HepG2 (cell line): ENCODE measurements at regions not wholly inside any gene's neighbourhood (a gene's known extent, or its start where the extent isn't known, plus 50 kb on each side); places are given as distances from the start of the nearest gene placed in this dataset.

ENCODE experiments used
- ATAC-seq: fragments of 200-7000 bp; cut with Tn5 transposase; 3 replicates; pipeline ENCODE4 v1.9.1; 2020; ENCODE audit warnings: mild to moderate bottlenecking, moderate library complexity
- BruUV-seq: library from RNA; stranded (reverse); fragments of 400-500 nt; replicated peaks from 2 replicates; lab custom pipeline; 2021; lab: Mats Ljungman, UMichigan
- CTCF ChIA-PET: fragments of 300-600 bp; formaldehyde crosslinking; extraction: SDS; loops from one replicate; lab custom pipeline; 2021; ENCODE audit warnings: low total read pairs, inconsistent platforms, low intra/inter-chr PET ratio; lab: Yijun Ruan, JAX
- POLR2A ChIA-PET: fragments of 350-600 bp; sonication (Branson Sonifier 250); formaldehyde crosslinking; loops from one replicate; lab custom pipeline; 2020; ENCODE audit warnings: antibody characterized with exemption, inconsistent platforms; lab: Yijun Ruan, JAX
- DNase-seq: peaks from one replicate; pipeline ENCODE4 v3.0.0-alpha.2; 2015; ENCODE audit warnings: low spot score
- FAIRE-seq: peaks from 3 replicates; lab custom pipeline; 2011; peaks lifted over from hg19 to GRCh38; lab: Jason Lieb, UNC
- H2AFZ ChIP-seq: one replicate; pipeline ENCODE4 v1.6.1; 2011; ENCODE audit warnings: low read length, inconsistent platforms
- H3K27ac ChIP-seq: fragments of 300-600 bp; 3 replicates; pipeline ENCODE4 v1.8.0; 2011; ENCODE audit warnings: mixed run types, mild to moderate bottlenecking, mixed read lengths, low read length, inconsistent platforms; ENCODE audit not compliant: insufficient read depth; ENCODE audit errors: extremely low read length
- H3K27me3 ChIP-seq, 2 experiments: fragments of 200-600 bp in 1 of 2; 2 replicates in 1 of 2; 3 replicates in 1 of 2; pipeline versions ENCODE4 v1.6.0 to v1.8.0; 2011; ENCODE audit warnings: low read length in 2 of 2, mild to moderate bottlenecking in 2 of 2, moderate library complexity in 2 of 2, inconsistent platforms in 1 of 2; ENCODE audit not compliant: insufficient read depth in 2 of 2, control insufficient read depth in 1 of 2
- H3K36me3 ChIP-seq, 2 experiments: fragments of 200-600 bp in 1 of 2; replicated peaks in 1 of 2; 2 replicates in 1 of 2; 3 replicates in 1 of 2; pipeline versions ENCODE4 v1.5.1 to v1.8.0; 2011; ENCODE audit warnings: low read length in 2 of 2, inconsistent platforms in 1 of 2; ENCODE audit not compliant: insufficient read depth in 2 of 2, control insufficient read depth in 1 of 2
- H3K4me1 ChIP-seq: 2 replicates; pipeline ENCODE4 v1.5.1; 2012; ENCODE audit warnings: low read length, inconsistent platforms; ENCODE audit not compliant: insufficient read depth
- H3K4me2 ChIP-seq: 2 replicates; pipeline ENCODE4 v1.6.0; 2011; ENCODE audit warnings: low read depth, low read length, inconsistent platforms
- H3K4me3 ChIP-seq, 3 experiments: fragments of 200-600 bp in 1 of 3; sonication (generic), shearing (Covaris generic) in 1 of 3; replicated peaks in 1 of 3; 2 replicates each; pipeline ENCODE4 v1.5.1; 2011 to 2016; ENCODE audit warnings: low read length in 3 of 3, inconsistent platforms in 2 of 3, low read depth in 2 of 3, mild to moderate bottlenecking in 2 of 3, control low read depth in 1 of 3, mixed read lengths in 1 of 3; ENCODE audit not compliant: insufficient read depth in 1 of 3
- H3K79me2 ChIP-seq: one replicate; pipeline ENCODE4 v1.6.1; 2011; ENCODE audit warnings: low read length, inconsistent platforms; ENCODE audit not compliant: insufficient read depth
- H3K9ac ChIP-seq: 2 replicates; pipeline ENCODE4 v1.6.0; 2011; ENCODE audit warnings: mild to moderate bottlenecking, low read depth, low read length, inconsistent platforms; ENCODE audit not compliant: insufficient read depth
- H3K9me3 ChIP-seq: 2 replicates; pipeline ENCODE4 v1.5.1; 2012; ENCODE audit warnings: mild to moderate bottlenecking, low read length
- H4K20me1 ChIP-seq: 2 replicates; pipeline ENCODE4 v1.6.0; 2011; ENCODE audit warnings: inconsistent platforms, mild to moderate bottlenecking, low read length, moderate library complexity; ENCODE audit not compliant: insufficient read depth
- ATRX ChIP-seq: sonication (generic); formaldehyde crosslinking; IDR thresholded peaks from 2 replicates; pipeline ENCODE4 v1.4.0; 2020; ENCODE audit warnings: missing genetic modification reagents, borderline replicate concordance
- HCFC1 ChIP-seq: fragments of 150-350 bp; IDR thresholded peaks from 2 replicates; pipeline ENCODE4 v1.6.1; 2014; ENCODE audit warnings: low read depth, low read length
- NKX3-1 ChIP-seq: sonication (generic); formaldehyde crosslinking; IDR thresholded peaks from 2 replicates; pipeline ENCODE4 v1.5.0; 2020; ENCODE audit warnings: missing genetic modification reagents
- NR2C2 ChIP-seq: sonication (generic); formaldehyde crosslinking; IDR thresholded peaks from 2 replicates; pipeline ENCODE4 v1.4.0; 2020; ENCODE audit warnings: missing genetic modification reagents, mild to moderate bottlenecking, moderate library complexity, borderline replicate concordance
- SATB2 ChIP-seq: sonication (generic); formaldehyde crosslinking; IDR thresholded peaks from 2 replicates; pipeline ENCODE4 v1.5.0; 2020; ENCODE audit warnings: missing genetic modification reagents
- SP140L ChIP-seq: sonication (generic); formaldehyde crosslinking; IDR thresholded peaks from 2 replicates; pipeline ENCODE4 v1.4.0; 2020; ENCODE audit warnings: missing genetic modification reagents, borderline replicate concordance
- ZNF24 ChIP-seq: fragments of 450-650 bp; IDR thresholded peaks from 2 replicates; pipeline ENCODE4 v1.6.1; 2017; ENCODE audit warnings: antibody characterized with exemption, mild to moderate bottlenecking
- ZNF350 ChIP-seq: sonication (generic); formaldehyde crosslinking; IDR thresholded peaks from 2 replicates; pipeline ENCODE4 v1.4.0; 2020; ENCODE audit warnings: mild to moderate bottlenecking, low read depth, missing genetic modification reagents, borderline replicate concordance
- ZNF431 ChIP-seq: sonication (generic); formaldehyde crosslinking; IDR thresholded peaks from 2 replicates; pipeline ENCODE4 v1.9.0; 2022; ENCODE audit warnings: missing genetic modification reagents, low read depth, mild to moderate bottlenecking, borderline replicate concordance
- ZNF556 ChIP-seq: sonication (generic); formaldehyde crosslinking; IDR thresholded peaks from 2 replicates; pipeline ENCODE4 v1.4.0; 2020; ENCODE audit warnings: mild to moderate bottlenecking, missing genetic modification reagents, borderline replicate concordance
- ZNF891 ChIP-seq: sonication (generic); formaldehyde crosslinking; IDR thresholded peaks from 2 replicates; pipeline ENCODE4 v1.5.0; 2020; ENCODE audit warnings: mild to moderate bottlenecking, missing genetic modification reagents
- WGBS: methylation state at CpG from one replicate; pipeline ENCODE4 v1.1.6; 2017; ENCODE audit warnings: low lambda C conversion rate; 5-methylcytosine and 5-hydroxymethylcytosine counted together
- in situ Hi-C: cut with HindIII; loops from 2 replicates; pipeline ENCODE4 v1.10.0; 2017; ENCODE audit warnings: low pct_unique_long_range_greater_than_20kb; ENCODE audit not compliant: extremely low pct_ligation_motif_present
- intact Hi-C: fragments of 100-400 bp; cut with micrococcal nuclease; formaldehyde crosslinking; loops from one replicate; pipeline ENCODE4 v1.10.0; 2022; ENCODE audit not compliant: unreplicated experiment
- TF ChIP-seq, protein P1 (sequence below): sonication (generic); formaldehyde crosslinking; IDR thresholded peaks from 2 replicates; pipeline ENCODE4 v1.8.0; 2022; ENCODE audit warnings: missing genetic modification reagents, mild to moderate bottlenecking, borderline replicate concordance
- TF ChIP-seq, protein P2 (sequence below): IDR thresholded peaks from 2 replicates; pipeline ENCODE4 v1.6.1; 2016; ENCODE audit warnings: low read depth
- TF ChIP-seq, protein P3 (sequence below): sonication (generic); formaldehyde crosslinking; IDR thresholded peaks from 2 replicates; pipeline ENCODE4 v1.4.0; 2020; ENCODE audit warnings: missing genetic modification reagents, borderline replicate concordance
- TF ChIP-seq, protein P4 (sequence below): IDR thresholded peaks from 2 replicates; pipeline ENCODE4 v1.6.1; 2016; ENCODE audit warnings: control low read depth
- TF ChIP-seq, protein P5 (sequence below), 2 experiments: fragments of 450-650 bp in 1 of 2; sonication (generic) in 1 of 2; formaldehyde crosslinking; IDR thresholded peaks; 2 replicates each; pipeline versions ENCODE4 v1.5.0 to v1.8.0; 2020 to 2022; ENCODE audit warnings: mild to moderate bottlenecking in 1 of 2, missing genetic modification reagents in 1 of 2
- TF ChIP-seq, protein P6 (sequence below): conservative IDR thresholded peaks from 2 replicates; pipeline ENCODE4 v1.6.1; 2018; ENCODE audit warnings: missing genetic modification reagents

DNA sequence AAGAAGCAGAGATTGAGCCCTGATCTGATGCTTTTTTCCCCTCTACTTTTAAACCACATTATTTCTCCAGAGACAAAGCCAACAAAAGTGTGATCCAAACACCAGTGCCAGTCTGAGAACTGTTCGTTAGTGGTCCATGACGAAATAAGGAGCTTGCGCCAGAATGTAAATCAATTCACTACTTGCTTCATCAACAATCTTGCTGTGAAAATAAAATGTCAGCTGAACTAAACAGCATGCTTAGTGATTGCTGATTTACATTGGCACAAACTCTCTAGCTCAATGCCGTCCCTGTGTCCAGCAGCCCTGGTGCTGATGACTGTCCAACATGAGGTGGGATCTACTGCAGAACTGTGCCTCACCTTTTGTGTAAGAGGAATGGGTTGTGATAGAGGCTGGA lies 71.3 kb downstream of the SOX3 start:
- H3K4me2 ChIP-seq, result no peak overlapping the region
- ATAC-seq (no peak), DNase-seq (no peak), FAIRE-seq (no peak)
- no peaks in the 10 kb centered on the region for H3K79me2 ChIP-seq
- CTCF ChIA-PET, result no interaction called here
- H3K36me3 ChIP-seq, result no peaks in the 10 kb centered on the region
- no peak overlapping the region for H3K9ac ChIP-seq
- H4K20me1 ChIP-seq, result no peaks in the 10 kb centered on the region
- in situ Hi-C loops, result no loop called here
- POLR2A ChIA-PET, result no interaction called here
- 75% methylated on average over 3 of the region's 4 CpGs for WGBS
- no peaks in the 10 kb centered on the region for H3K4me1 ChIP-seq
- no peak overlapping the region for H3K4me3 ChIP-seq
- no peaks in the 10 kb centered on the region for H3K27me3 ChIP-seq
- H2AFZ ChIP-seq, result no peak overlapping the region
- intact Hi-C loops, result no loop called here
- no TSS peak for BruUV-seq
- no peak overlapping the region for H3K27ac ChIP-seq
- H3K9me3 ChIP-seq, result no peaks in the 10 kb centered on the region
- no peak for TF ChIP-seq SATB2 (CRISPR knock-in tag)
- TF ChIP-seq NR2C2, result no peak
- no peak for TF ChIP-seq SP140L (CRISPR knock-in tag)
- TF ChIP-seq, protein P1, sequence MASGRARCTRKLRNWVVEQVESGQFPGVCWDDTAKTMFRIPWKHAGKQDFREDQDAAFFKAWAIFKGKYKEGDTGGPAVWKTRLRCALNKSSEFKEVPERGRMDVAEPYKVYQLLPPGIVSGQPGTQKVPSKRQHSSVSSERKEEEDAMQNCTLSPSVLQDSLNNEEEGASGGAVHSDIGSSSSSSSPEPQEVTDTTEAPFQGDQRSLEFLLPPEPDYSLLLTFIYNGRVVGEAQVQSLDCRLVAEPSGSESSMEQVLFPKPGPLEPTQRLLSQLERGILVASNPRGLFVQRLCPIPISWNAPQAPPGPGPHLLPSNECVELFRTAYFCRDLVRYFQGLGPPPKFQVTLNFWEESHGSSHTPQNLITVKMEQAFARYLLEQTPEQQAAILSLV, result no peak
- no peak for TF ChIP-seq ZNF350
- no peak for TF ChIP-seq ZNF431 (CRISPR knock-in tag)
- TF ChIP-seq, protein P2, sequence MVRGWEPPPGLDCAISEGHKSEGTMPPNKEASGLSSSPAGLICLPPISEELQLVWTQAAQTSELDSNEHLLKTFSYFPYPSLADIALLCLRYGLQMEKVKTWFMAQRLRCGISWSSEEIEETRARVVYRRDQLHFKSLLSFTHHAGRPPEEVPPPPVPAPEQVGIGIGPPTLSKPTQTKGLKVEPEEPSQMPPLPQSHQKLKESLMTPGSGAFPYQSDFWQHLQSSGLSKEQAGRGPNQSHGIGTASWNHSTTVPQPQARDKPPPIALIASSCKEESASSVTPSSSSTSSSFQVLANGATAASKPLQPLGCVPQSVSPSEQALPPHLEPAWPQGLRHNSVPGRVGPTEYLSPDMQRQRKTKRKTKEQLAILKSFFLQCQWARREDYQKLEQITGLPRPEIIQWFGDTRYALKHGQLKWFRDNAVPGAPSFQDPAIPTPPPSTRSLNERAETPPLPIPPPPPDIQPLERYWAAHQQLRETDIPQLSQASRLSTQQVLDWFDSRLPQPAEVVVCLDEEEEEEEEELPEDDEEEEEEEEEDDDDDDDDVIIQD (CRISPR knock-in tag), result no peak
- no peak for TF ChIP-seq ZNF891 (CRISPR knock-in tag)
- TF ChIP-seq ATRX (CRISPR knock-in tag), result no peak
- no peak for TF ChIP-seq NKX3-1
- TF ChIP-seq HCFC1, result no peak
- TF ChIP-seq, protein P3, sequence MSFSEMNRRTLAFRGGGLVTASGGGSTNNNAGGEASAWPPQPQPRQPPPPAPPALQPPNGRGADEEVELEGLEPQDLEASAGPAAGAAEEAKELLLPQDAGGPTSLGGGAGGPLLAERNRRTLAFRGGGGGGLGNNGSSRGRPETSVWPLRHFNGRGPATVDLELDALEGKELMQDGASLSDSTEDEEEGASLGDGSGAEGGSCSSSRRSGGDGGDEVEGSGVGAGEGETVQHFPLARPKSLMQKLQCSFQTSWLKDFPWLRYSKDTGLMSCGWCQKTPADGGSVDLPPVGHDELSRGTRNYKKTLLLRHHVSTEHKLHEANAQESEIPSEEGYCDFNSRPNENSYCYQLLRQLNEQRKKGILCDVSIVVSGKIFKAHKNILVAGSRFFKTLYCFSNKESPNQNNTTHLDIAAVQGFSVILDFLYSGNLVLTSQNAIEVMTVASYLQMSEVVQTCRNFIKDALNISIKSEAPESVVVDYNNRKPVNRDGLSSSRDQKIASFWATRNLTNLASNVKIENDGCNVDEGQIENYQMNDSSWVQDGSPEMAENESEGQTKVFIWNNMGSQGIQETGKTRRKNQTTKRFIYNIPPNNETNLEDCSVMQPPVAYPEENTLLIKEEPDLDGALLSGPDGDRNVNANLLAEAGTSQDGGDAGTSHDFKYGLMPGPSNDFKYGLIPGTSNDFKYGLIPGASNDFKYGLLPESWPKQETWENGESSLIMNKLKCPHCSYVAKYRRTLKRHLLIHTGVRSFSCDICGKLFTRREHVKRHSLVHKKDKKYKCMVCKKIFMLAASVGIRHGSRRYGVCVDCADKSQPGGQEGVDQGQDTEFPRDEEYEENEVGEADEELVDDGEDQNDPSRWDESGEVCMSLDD, result no peak
- TF ChIP-seq ZNF556 (CRISPR knock-in tag), result no peak
- TF ChIP-seq, protein P4, sequence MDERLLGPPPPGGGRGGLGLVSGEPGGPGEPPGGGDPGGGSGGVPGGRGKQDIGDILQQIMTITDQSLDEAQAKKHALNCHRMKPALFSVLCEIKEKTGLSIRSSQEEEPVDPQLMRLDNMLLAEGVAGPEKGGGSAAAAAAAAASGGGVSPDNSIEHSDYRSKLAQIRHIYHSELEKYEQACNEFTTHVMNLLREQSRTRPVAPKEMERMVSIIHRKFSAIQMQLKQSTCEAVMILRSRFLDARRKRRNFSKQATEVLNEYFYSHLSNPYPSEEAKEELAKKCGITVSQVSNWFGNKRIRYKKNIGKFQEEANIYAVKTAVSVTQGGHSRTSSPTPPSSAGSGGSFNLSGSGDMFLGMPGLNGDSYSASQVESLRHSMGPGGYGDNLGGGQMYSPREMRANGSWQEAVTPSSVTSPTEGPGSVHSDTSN (CRISPR knock-in tag), result no peak
- TF ChIP-seq ZNF24, result no peak
- TF ChIP-seq, protein P5, sequence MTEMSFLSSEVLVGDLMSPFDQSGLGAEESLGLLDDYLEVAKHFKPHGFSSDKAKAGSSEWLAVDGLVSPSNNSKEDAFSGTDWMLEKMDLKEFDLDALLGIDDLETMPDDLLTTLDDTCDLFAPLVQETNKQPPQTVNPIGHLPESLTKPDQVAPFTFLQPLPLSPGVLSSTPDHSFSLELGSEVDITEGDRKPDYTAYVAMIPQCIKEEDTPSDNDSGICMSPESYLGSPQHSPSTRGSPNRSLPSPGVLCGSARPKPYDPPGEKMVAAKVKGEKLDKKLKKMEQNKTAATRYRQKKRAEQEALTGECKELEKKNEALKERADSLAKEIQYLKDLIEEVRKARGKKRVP (CRISPR knock-in tag; IDR thresholded peaks at IDR 0.05), result no peak
- TF ChIP-seq, protein P6, sequence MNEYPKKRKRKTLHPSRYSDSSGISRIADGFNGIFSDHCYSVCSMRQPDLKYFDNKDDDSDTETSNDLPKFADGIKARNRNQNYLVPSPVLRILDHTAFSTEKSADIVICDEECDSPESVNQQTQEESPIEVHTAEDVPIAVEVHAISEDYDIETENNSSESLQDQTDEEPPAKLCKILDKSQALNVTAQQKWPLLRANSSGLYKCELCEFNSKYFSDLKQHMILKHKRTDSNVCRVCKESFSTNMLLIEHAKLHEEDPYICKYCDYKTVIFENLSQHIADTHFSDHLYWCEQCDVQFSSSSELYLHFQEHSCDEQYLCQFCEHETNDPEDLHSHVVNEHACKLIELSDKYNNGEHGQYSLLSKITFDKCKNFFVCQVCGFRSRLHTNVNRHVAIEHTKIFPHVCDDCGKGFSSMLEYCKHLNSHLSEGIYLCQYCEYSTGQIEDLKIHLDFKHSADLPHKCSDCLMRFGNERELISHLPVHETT (CRISPR knock-in tag), result no peak
